HepG2 (cell line): ENCODE measurements at regions not wholly inside any gene's neighbourhood (a gene's known extent, or its start where the extent isn't known, plus 50 kb on each side); places are given as distances from the start of the nearest gene placed in this dataset.

Experiments
- ATAC-seq: fragments of 200-7000 bp; cut with Tn5 transposase; 3 replicates; pipeline ENCODE4 v1.9.1; 2020; ENCODE audit warnings: mild to moderate bottlenecking, moderate library complexity
- BruUV-seq: library from RNA; stranded (reverse); fragments of 400-500 nt; replicated peaks from 2 replicates; lab custom pipeline; 2021; lab: Mats Ljungman, UMichigan
- CTCF ChIA-PET: fragments of 300-600 bp; formaldehyde crosslinking; extraction: SDS; loops from one replicate; lab custom pipeline; 2021; ENCODE audit warnings: low total read pairs, inconsistent platforms, low intra/inter-chr PET ratio; lab: Yijun Ruan, JAX
- POLR2A ChIA-PET: fragments of 350-600 bp; sonication (Branson Sonifier 250); formaldehyde crosslinking; loops from one replicate; lab custom pipeline; 2020; ENCODE audit warnings: antibody characterized with exemption, inconsistent platforms; lab: Yijun Ruan, JAX
- DNase-seq: peaks from one replicate; pipeline ENCODE4 v3.0.0-alpha.2; 2015; ENCODE audit warnings: low spot score
- FAIRE-seq: peaks from 3 replicates; lab custom pipeline; 2011; peaks lifted over from hg19 to GRCh38; lab: Jason Lieb, UNC
- H2AFZ ChIP-seq: one replicate; pipeline ENCODE4 v1.6.1; 2011; ENCODE audit warnings: low read length, inconsistent platforms
- H3K27ac ChIP-seq: fragments of 300-600 bp; 3 replicates; pipeline ENCODE4 v1.8.0; 2011; ENCODE audit warnings: mixed run types, mild to moderate bottlenecking, mixed read lengths, low read length, inconsistent platforms; ENCODE audit not compliant: insufficient read depth; ENCODE audit errors: extremely low read length
- H3K27me3 ChIP-seq, 2 experiments: fragments of 200-600 bp in 1 of 2; 2 replicates in 1 of 2; 3 replicates in 1 of 2; pipeline versions ENCODE4 v1.6.0 to v1.8.0; 2011; ENCODE audit warnings: low read length in 2 of 2, mild to moderate bottlenecking in 2 of 2, moderate library complexity in 2 of 2, inconsistent platforms in 1 of 2; ENCODE audit not compliant: insufficient read depth in 2 of 2, control insufficient read depth in 1 of 2
- H3K36me3 ChIP-seq, 2 experiments: fragments of 200-600 bp in 1 of 2; replicated peaks in 1 of 2; 2 replicates in 1 of 2; 3 replicates in 1 of 2; pipeline versions ENCODE4 v1.5.1 to v1.8.0; 2011; ENCODE audit warnings: low read length in 2 of 2, inconsistent platforms in 1 of 2; ENCODE audit not compliant: insufficient read depth in 2 of 2, control insufficient read depth in 1 of 2
- H3K4me1 ChIP-seq: 2 replicates; pipeline ENCODE4 v1.5.1; 2012; ENCODE audit warnings: low read length, inconsistent platforms; ENCODE audit not compliant: insufficient read depth
- H3K4me2 ChIP-seq: 2 replicates; pipeline ENCODE4 v1.6.0; 2011; ENCODE audit warnings: low read depth, low read length, inconsistent platforms
- H3K4me3 ChIP-seq, 3 experiments: fragments of 200-600 bp in 1 of 3; sonication (generic), shearing (Covaris generic) in 1 of 3; replicated peaks in 1 of 3; 2 replicates each; pipeline ENCODE4 v1.5.1; 2011 to 2016; ENCODE audit warnings: low read length in 3 of 3, inconsistent platforms in 2 of 3, low read depth in 2 of 3, mild to moderate bottlenecking in 2 of 3, control low read depth in 1 of 3, mixed read lengths in 1 of 3; ENCODE audit not compliant: insufficient read depth in 1 of 3
- H3K79me2 ChIP-seq: one replicate; pipeline ENCODE4 v1.6.1; 2011; ENCODE audit warnings: low read length, inconsistent platforms; ENCODE audit not compliant: insufficient read depth
- H3K9ac ChIP-seq: 2 replicates; pipeline ENCODE4 v1.6.0; 2011; ENCODE audit warnings: mild to moderate bottlenecking, low read depth, low read length, inconsistent platforms; ENCODE audit not compliant: insufficient read depth
- H3K9me3 ChIP-seq: 2 replicates; pipeline ENCODE4 v1.5.1; 2012; ENCODE audit warnings: mild to moderate bottlenecking, low read length
- H4K20me1 ChIP-seq: 2 replicates; pipeline ENCODE4 v1.6.0; 2011; ENCODE audit warnings: inconsistent platforms, mild to moderate bottlenecking, low read length, moderate library complexity; ENCODE audit not compliant: insufficient read depth
- FOXK2 ChIP-seq: fragments of 450-650 bp; IDR thresholded peaks from 2 replicates; pipeline ENCODE4 v1.6.1; 2016
- RNF2 ChIP-seq: fragments of 450-650 bp; conservative IDR thresholded peaks from 2 replicates; pipeline ENCODE4 v1.6.1; 2016; ENCODE audit warnings: low read depth
- SIX1 ChIP-seq: sonication (generic); formaldehyde crosslinking; IDR thresholded peaks from 2 replicates; pipeline ENCODE4 v1.4.0; 2020; ENCODE audit warnings: missing genetic modification reagents, borderline replicate concordance
- SP1 ChIP-seq, 2 experiments: fragments of 450-650 bp in 1 of 2; sonication (generic) in 1 of 2; formaldehyde crosslinking in 1 of 2; IDR thresholded peaks; 2 replicates each; pipeline versions ENCODE4 v1.4.0 to v1.6.1; 2016 to 2020; ENCODE audit warnings: missing genetic modification reagents in 1 of 2
- ZNF572 ChIP-seq: sonication (generic); formaldehyde crosslinking; IDR thresholded peaks from 2 replicates; pipeline ENCODE4 v1.5.1; 2020; ENCODE audit warnings: mild to moderate bottlenecking, missing genetic modification reagents
- ZNF747 ChIP-seq: sonication (generic); formaldehyde crosslinking; IDR thresholded peaks from 2 replicates; pipeline ENCODE4 v1.8.1; 2023; ENCODE audit warnings: missing genetic modification reagents, mild to moderate bottlenecking, borderline replicate concordance
- ZNF777 ChIP-seq: sonication (generic); formaldehyde crosslinking; IDR thresholded peaks from 2 replicates; pipeline ENCODE4 v1.4.0; 2020; ENCODE audit warnings: missing genetic modification reagents
- ZZZ3 ChIP-seq: sonication (generic); formaldehyde crosslinking; IDR thresholded peaks from 2 replicates; pipeline ENCODE4 v1.4.0; 2020; ENCODE audit warnings: missing genetic modification reagents, mild to moderate bottlenecking, borderline replicate concordance
- WGBS: methylation state at CpG from one replicate; pipeline ENCODE4 v1.1.6; 2017; ENCODE audit warnings: low lambda C conversion rate; 5-methylcytosine and 5-hydroxymethylcytosine counted together
- in situ Hi-C: cut with HindIII; loops from 2 replicates; pipeline ENCODE4 v1.10.0; 2017; ENCODE audit warnings: low pct_unique_long_range_greater_than_20kb; ENCODE audit not compliant: extremely low pct_ligation_motif_present
- intact Hi-C: fragments of 100-400 bp; cut with micrococcal nuclease; formaldehyde crosslinking; loops from one replicate; pipeline ENCODE4 v1.10.0; 2022; ENCODE audit not compliant: unreplicated experiment
- TF ChIP-seq, protein P1 (sequence below): sonication (generic); formaldehyde crosslinking; IDR thresholded peaks from 2 replicates; pipeline ENCODE4 v1.5.1; 2020; ENCODE audit warnings: mild to moderate bottlenecking, missing genetic modification reagents, borderline replicate concordance

DNA sequence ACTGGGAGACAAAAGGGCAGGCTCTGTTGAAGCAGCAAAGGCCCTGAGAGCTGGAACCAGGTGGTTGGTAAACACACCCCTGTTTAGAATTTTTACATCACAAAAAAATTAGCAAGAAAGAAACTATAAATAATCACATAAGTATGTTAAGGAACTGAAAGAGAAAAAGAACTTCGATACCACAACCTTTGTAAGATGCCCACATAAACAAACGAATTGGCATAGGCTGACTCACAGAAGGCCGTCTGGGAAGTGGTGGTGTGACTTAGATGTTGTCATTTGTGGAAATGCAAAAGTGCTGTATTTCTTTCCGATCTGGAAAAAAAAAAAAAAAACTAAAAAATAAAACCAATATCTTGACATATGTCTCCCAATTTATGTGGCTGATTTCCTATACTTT is 235.1 kb downstream of the USP46 start (continued):
- TF ChIP-seq, protein P1, sequence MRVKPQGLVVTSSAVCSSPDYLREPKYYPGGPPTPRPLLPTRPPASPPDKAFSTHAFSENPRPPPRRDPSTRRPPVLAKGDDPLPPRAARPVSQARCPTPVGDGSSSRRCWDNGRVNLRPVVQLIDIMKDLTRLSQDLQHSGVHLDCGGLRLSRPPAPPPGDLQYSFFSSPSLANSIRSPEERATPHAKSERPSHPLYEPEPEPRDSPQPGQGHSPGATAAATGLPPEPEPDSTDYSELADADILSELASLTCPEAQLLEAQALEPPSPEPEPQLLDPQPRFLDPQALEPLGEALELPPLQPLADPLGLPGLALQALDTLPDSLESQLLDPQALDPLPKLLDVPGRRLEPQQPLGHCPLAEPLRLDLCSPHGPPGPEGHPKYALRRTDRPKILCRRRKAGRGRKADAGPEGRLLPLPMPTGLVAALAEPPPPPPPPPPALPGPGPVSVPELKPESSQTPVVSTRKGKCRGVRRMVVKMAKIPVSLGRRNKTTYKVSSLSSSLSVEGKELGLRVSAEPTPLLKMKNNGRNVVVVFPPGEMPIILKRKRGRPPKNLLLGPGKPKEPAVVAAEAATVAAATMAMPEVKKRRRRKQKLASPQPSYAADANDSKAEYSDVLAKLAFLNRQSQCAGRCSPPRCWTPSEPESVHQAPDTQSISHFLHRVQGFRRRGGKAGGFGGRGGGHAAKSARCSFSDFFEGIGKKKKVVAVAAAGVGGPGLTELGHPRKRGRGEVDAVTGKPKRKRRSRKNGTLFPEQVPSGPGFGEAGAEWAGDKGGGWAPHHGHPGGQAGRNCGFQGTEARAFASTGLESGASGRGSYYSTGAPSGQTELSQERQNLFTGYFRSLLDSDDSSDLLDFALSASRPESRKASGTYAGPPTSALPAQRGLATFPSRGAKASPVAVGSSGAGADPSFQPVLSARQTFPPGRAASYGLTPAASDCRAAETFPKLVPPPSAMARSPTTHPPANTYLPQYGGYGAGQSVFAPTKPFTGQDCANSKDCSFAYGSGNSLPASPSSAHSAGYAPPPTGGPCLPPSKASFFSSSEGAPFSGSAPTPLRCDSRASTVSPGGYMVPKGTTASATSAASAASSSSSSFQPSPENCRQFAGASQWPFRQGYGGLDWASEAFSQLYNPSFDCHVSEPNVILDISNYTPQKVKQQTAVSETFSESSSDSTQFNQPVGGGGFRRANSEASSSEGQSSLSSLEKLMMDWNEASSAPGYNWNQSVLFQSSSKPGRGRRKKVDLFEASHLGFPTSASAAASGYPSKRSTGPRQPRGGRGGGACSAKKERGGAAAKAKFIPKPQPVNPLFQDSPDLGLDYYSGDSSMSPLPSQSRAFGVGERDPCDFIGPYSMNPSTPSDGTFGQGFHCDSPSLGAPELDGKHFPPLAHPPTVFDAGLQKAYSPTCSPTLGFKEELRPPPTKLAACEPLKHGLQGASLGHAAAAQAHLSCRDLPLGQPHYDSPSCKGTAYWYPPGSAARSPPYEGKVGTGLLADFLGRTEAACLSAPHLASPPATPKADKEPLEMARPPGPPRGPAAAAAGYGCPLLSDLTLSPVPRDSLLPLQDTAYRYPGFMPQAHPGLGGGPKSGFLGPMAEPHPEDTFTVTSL (CRISPR knock-in tag): no peak
- TF ChIP-seq SIX1 (CRISPR knock-in tag) (no peak), SP1 (IDR thresholded peaks at IDR 0.05) (no peak), SP1 (CRISPR knock-in tag; IDR thresholded peaks at IDR 0.05) (no peak), ZNF572 (CRISPR knock-in tag) (no peak), RNF2 (no peak), FOXK2 (no peak), ZZZ3 (CRISPR knock-in tag) (no peak)

DNA sequence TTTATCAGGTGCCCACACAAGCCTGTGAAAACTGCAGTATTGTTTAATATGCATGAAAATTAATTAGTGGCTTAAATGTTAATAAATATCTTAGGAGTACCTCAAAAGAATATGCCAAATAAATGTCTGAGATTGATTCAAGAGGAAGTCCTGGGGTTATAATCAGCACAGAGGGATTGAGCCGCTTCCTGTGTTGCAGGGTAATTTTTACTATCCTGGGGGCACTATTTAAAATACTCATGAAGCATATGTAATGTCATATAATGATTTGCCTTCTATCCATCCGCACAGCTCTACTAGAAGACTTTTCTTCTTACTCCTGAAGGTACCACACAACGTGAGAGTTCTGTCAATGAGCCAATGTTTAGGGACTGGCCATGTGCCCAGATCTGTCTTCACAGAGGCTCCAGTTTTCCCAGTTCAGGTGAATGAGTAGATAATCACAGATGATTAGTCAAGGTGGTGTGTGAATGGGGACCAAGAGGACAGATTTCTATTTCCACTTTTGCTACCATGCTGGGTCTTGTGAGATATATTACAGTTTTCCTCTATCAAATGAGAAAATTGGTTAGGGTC is 233.3 kb downstream of the USP46 start:
- FAIRE-seq (no peak), ATAC-seq (no peak), DNase-seq (no peak)
- no peaks in the 10 kb centered on the region for H3K4me1 ChIP-seq
- POLR2A ChIA-PET: no interaction called here
- CTCF ChIA-PET: no interaction called here
- H3K79me2 ChIP-seq: no peaks in the 10 kb centered on the region
- WGBS: 12% methylated on average over 3 of the region's 3 CpGs
- no peaks in the 10 kb centered on the region for H3K9me3 ChIP-seq
- H3K4me3 ChIP-seq: no peak overlapping the region
- in situ Hi-C loops: no loop called here
- H2AFZ ChIP-seq: no peak overlapping the region
- H3K36me3 ChIP-seq: no peaks in the 10 kb centered on the region
- intact Hi-C loops: no loop called here
- H3K9ac ChIP-seq: no peak overlapping the region
- no TSS peak for BruUV-seq
- no peaks in the 10 kb centered on the region for H4K20me1 ChIP-seq
- no peak overlapping the region for H3K27ac ChIP-seq
- TF ChIP-seq ZNF777 (CRISPR knock-in tag) (no peak), ZNF747 (CRISPR knock-in tag) (no peak)
- no peak overlapping the region for H3K4me2 ChIP-seq
- no peaks in the 10 kb centered on the region for H3K27me3 ChIP-seq
